GM21619 (cell line): ENCODE measurements at regions not wholly inside any gene's neighbourhood (a gene's known extent, or its start where the extent isn't known, plus 50 kb on each side); places are given as distances from the start of the nearest gene placed in this dataset.

Experiments
- ATAC-seq: cut with Tn5 transposase; IDR thresholded peaks from one replicate; pipeline ENCODE4 v1.9.1; 2021; ENCODE audit not compliant: unreplicated experiment

GRCh38 chr21:36532769-36533467 lies 53.0 kb upstream of the CLDN14 start:
- no peak for ATAC-seq

- no peak for ATAC-seq
Observed at GRCh38 chr21:36533468-36533848, 53.5 kb upstream of the CLDN14 start.

GRCh38 chr21:36534656-36535055 lies 54.7 kb upstream of the CLDN14 start:
- ATAC-seq, result no peak

- peak; percentile 86 for ATAC-seq
Observed at GRCh38 chr21:36535618-36536241, 55.8 kb upstream of the CLDN14 start.

GRCh38 chr21:36538761-36539160 lies 58.8 kb upstream of the CLDN14 start:
- ATAC-seq, result no peak

DNA sequence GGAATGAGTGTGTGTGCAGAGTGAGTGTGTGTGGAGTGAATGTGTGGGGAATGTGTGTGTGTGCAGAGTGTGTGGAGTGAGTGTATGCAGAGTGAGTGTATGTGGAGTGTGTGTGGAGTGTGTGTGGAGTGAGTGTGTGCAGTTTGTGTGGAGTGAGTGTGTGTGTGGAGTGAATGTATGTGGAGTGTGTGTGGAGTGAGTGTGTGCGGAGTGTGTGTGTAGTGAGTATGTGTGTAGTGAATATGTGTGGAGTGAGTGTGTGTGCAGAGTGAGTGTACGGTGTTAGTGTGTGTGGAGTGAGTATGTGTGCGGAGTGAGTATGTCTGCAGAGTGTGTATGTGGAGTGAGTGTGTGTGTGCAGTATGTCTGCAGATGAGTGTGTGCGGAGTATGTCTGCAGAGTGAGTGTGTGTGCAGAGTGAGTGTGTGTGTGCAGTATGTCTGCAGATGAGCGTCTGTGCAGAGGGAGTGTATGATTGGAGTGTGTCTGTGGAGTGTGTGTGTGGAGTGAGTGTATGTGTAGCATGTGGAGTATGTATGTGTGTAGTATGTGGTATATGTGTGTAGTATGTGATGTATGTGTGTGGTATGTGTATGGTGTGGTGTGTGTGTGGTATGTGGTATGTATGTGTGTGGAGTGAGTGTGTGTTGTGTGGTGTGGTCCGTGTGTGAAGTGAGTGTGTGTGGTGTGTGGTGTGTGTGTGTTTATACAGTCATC lies 59.7 kb upstream of the CLDN14 start:
- ATAC-seq, result no peak

- no peak for ATAC-seq
Observed at GRCh38 chr21:36540700-36541099, 60.8 kb upstream of the CLDN14 start.

DNA sequence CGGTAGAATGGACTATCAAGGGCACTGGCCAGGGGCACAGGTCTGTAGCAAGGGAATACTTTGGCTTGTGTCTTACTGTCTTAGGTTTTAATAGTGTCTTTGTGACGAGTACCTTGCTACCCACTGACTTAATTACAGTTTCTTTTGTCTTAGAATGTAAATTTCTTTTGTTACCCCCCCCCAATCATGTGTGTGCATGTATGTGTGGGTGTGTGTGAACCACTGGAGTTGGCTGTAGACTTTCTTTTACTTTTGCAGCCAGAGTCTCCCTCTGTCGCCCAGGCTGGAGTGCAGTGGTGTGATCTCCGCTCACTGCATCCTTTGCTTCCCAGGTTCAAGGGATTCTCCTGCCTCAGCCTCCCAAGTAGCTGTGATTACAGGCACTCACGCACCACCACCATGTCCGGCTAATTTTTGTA lies 61.8 kb upstream of the CLDN14 start:
- ATAC-seq, result no peak

DNA sequence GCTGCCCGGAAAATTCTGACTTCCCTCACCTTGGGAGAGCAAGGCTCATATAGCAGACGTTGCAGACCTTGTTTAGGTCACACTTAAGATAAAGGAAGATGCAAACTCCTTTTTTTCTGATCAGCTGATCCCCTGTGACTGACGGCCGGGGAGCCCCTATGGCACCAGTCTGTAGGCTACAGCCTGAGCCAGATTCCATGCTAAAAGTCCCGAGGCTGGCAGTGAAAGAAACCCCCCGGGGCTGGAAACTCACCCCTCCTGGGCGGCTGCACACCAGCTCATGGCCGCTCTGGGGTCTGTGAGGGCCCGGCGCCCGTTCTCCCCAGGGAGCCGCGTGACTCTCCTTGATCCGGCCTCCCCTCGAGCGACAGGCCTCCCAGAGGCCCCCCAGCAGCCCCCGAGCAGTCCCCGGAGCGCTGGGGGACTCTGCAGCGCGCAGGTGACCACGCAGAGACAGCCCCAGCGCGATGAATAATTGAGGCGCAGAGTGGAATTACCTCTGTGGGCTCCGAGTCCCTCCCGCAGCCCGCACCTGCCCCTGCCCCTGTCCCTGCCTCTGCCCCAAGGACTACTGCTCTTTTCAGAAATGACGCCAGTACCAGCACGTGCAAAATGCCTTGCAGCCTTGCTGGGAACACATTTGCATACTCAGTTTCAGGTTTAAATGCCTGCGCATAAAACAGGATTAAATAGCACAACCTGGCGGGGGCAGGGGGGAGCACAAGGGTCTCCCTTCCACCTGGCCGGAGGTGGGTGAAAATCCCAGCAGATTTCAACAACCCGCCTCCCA lies 62.6 kb upstream of the CLDN14 start:
- peak; percentile 67 for ATAC-seq

- no peak for ATAC-seq
Observed at GRCh38 chr21:36543924-36544323, 64.0 kb upstream of the CLDN14 start.

- ATAC-seq, result no peak
Observed at GRCh38 chr21:36544545-36544944, 64.6 kb upstream of the CLDN14 start.

DNA sequence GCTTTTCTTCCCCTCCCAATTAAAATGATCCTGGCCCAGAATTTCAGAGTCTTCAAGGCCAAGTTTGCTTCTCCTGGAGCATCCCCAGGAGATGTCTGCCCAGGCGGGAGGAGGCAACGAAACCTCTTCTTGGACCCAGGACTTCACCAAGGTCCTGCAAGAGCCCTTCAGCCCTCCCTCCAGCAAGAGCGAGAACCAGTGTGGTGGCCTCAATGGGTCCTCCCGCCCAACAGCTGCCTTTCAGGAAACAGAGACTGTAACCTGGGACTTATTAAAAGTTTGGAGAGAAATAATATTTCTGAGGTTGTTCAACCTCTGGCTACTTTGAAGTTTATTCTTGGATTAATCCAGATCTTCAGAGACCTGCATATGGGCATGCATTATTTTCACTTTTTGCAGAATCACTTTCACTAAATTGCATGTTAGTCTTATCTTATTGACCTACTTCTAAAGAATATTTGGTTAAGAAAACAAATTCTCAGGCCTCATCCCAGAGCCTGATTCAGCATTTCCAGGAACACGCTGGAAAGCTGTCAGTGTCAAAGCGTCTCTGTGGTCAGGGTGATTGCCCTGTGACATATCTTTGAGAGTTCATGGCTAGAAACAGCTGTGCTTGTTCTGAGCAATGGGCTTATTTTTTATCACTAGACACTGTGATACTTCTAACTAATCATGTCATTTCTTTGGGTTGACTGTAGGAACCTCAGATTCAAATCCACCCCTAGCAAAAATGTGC lies 66.0 kb upstream of the CLDN14 start:
- no peak for ATAC-seq

GRCh38 chr21:36547464-36547863 lies 67.5 kb upstream of the CLDN14 start:
- no peak for ATAC-seq

- no peak for ATAC-seq
Observed at GRCh38 chr21:36548866-36549265, 68.9 kb upstream of the CLDN14 start.

DNA sequence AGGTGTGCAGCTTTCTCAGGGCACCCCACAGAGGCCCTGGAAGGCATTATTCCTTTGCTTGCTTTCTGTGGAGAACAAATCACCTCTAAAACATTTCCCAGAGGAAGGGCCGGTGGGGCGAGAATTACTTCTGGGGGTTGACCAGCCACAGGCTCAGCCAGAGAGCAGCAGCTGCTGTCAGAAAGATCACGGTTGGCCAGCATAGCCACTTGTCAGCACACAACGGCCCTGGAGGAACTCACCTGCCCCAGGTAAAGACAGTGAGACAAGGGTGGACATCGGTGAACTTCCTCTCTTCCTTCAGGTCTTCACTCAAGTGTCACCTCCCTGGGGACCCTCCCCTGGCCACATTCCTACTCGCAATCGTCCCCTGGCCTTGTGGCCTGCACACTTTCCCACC lies 69.5 kb upstream of the CLDN14 start:
- no peak for ATAC-seq

DNA sequence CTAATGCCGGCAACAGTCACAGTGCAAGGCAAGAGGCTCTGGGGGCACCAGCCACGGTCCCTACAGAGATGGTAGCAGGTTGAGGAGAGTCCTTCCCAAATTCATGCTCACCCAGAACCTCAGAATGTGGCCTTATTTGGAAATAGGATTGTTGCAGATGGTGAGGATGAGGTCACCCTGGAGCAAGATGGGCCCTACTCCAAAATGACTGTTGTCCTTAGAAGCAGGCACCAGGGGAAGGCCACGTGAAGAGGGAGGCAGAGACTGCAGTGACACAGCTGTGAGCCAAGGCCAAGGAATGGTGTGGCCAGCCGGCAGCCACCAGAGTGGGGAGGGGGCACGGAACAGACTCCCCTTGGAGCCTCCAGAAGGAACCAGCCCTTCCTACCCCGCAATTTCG lies 70.8 kb upstream of the CLDN14 start:
- ATAC-seq, result no peak

GRCh38 chr21:36551321-36551720 lies 71.4 kb upstream of the CLDN14 start:
- no peak for ATAC-seq

- ATAC-seq, result no peak
Observed at GRCh38 chr21:36551731-36552433, 72.0 kb upstream of the CLDN14 start.

DNA sequence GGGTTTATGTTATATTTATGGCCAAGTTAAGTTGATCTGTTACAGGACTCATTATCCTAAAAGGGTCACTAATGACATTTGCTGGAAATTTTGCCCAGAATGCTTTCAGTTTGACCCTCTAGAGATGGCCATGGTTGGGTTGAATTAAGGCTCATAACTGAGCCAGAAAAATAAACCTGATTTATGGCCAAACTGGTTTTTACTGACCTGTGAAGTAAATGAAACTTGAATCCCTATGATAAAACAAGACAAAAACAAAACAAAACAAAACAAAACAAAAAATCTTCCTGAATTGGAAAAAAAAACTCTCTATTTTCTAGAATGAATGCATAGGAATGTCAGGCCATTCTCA lies 72.5 kb upstream of the CLDN14 start:
- no peak for ATAC-seq

GRCh38 chr21:36553406-36553805 lies 73.5 kb upstream of the CLDN14 start:
- ATAC-seq, result no peak
